ENCODE measurements at regions not wholly inside any gene's neighbourhood (a gene's known extent, or its start where the extent isn't known, plus 50 kb on each side); places are given as distances from the start of the nearest gene placed in this dataset.

- no peak for TF ChIP-seq CTCF (IDR thresholded peaks at IDR 0.05; ENCODE audit: control extremely low read depth, extremely low read depth)
- Histone ChIP-seq H3K36me3 (ENCODE audit: control insufficient read depth in 4 of 4, insufficient read depth in 4 of 4, low read length in 4 of 4) (no peaks in the 10 kb centered on the region), H3K4me3 (no peak overlapping the region), H3K4me1 (ENCODE audit: control insufficient read depth in 5 of 5, insufficient read depth in 5 of 5, low read length in 5 of 5) (no peaks in the 10 kb centered on the region), H3K27me3 (ENCODE audit: control insufficient read depth in 3 of 3, insufficient read depth in 3 of 3, low read length in 2 of 3) (no peaks in the 10 kb centered on the region), H3K27ac (ENCODE audit: low read depth in 1 of 2, low read length in 1 of 2) (no peak overlapping the region), H3K9me3 (ENCODE audit: control insufficient read depth in 4 of 4, insufficient read depth in 3 of 4, low read length in 3 of 4) (peaks cover 0 to 6% (median 0%) of the 10 kb centered on the region in 4 donors), H3K9ac (ENCODE audit: insufficient read depth in 1 of 2, low read length in 2 of 2) (no peak overlapping the region)
- no peak for ATAC-seq (ENCODE audit: insufficient read depth, low FRiP score)
- WGBS, 2 donors = 80 to 92% methylated on average over 7 of the region's 7 CpGs
- DNase-seq = no peak
Measured at GRCh38 chr2:219823574-219823973, 196.1 kb downstream of the SLC4A3 start.

- Histone ChIP-seq H3K27me3 (ENCODE audit: control insufficient read depth in 3 of 3, insufficient read depth in 3 of 3, low read length in 2 of 3) (no peaks in the 10 kb centered on the region), H3K27ac (ENCODE audit: low read depth in 1 of 2, low read length in 1 of 2) (no peak overlapping the region), H3K36me3 (ENCODE audit: control insufficient read depth in 4 of 4, insufficient read depth in 4 of 4, low read length in 4 of 4) (no peaks in the 10 kb centered on the region), H3K4me1 (ENCODE audit: control insufficient read depth in 5 of 5, insufficient read depth in 5 of 5, low read length in 5 of 5) (no peaks in the 10 kb centered on the region), H3K4me3 (no peak overlapping the region), H3K9ac (ENCODE audit: insufficient read depth in 1 of 2, low read length in 2 of 2) (no peak overlapping the region), H3K9me3 (ENCODE audit: control insufficient read depth in 4 of 4, insufficient read depth in 3 of 4, low read length in 3 of 4) (peaks cover 0 to 2% (median 0%) of the 10 kb centered on the region in 4 donors)
- DNase-seq (no peak), ATAC-seq (ENCODE audit: insufficient read depth, low FRiP score) (no peak)
- no peak for TF ChIP-seq CTCF (IDR thresholded peaks at IDR 0.05; ENCODE audit: control extremely low read depth, extremely low read depth)
- WGBS, 2 donors = 82 to 83% methylated on average over 3 of the region's 3 CpGs
Measured at GRCh38 chr2:219824996-219825395, 197.6 kb downstream of the SLC4A3 start.

- Histone ChIP-seq H3K9me3 (ENCODE audit: control insufficient read depth in 4 of 4, insufficient read depth in 3 of 4, low read length in 3 of 4) (peaks cover 0 to 2% (median 0%) of the 10 kb centered on the region in 4 donors), H3K36me3 (ENCODE audit: control insufficient read depth in 4 of 4, insufficient read depth in 4 of 4, low read length in 4 of 4) (no peaks in the 10 kb centered on the region), H3K9ac (ENCODE audit: insufficient read depth in 1 of 2, low read length in 2 of 2) (no peak overlapping the region), H3K4me1 (ENCODE audit: control insufficient read depth in 5 of 5, insufficient read depth in 5 of 5, low read length in 5 of 5) (no peaks in the 10 kb centered on the region), H3K27me3 (ENCODE audit: control insufficient read depth in 3 of 3, insufficient read depth in 3 of 3, low read length in 2 of 3) (no peaks in the 10 kb centered on the region), H3K27ac (ENCODE audit: low read depth in 1 of 2, low read length in 1 of 2) (no peak overlapping the region), H3K4me3 (no peak overlapping the region)
- DNase-seq (no peak), ATAC-seq (ENCODE audit: insufficient read depth, low FRiP score) (no peak)
- 67 to 79% methylated on average over 5 of the region's 5 CpGs for WGBS, 2 donors
- TF ChIP-seq CTCF (IDR thresholded peaks at IDR 0.05; ENCODE audit: control extremely low read depth, extremely low read depth) = no peak
Measured at GRCh38 chr2:219828127-219828526, 200.7 kb downstream of the SLC4A3 start.

- no peak for TF ChIP-seq CTCF (IDR thresholded peaks at IDR 0.05; ENCODE audit: control extremely low read depth, extremely low read depth)
- Histone ChIP-seq H3K4me1 (ENCODE audit: control insufficient read depth in 5 of 5, insufficient read depth in 5 of 5, low read length in 5 of 5) (no peaks in the 10 kb centered on the region), H3K36me3 (ENCODE audit: control insufficient read depth in 4 of 4, insufficient read depth in 4 of 4, low read length in 4 of 4) (no peaks in the 10 kb centered on the region), H3K9ac (ENCODE audit: insufficient read depth in 1 of 2, low read length in 2 of 2) (no peak overlapping the region), H3K27me3 (ENCODE audit: control insufficient read depth in 3 of 3, insufficient read depth in 3 of 3, low read length in 2 of 3) (no peaks in the 10 kb centered on the region), H3K4me3 (no peak overlapping the region), H3K27ac (ENCODE audit: low read depth in 1 of 2, low read length in 1 of 2) (no peak overlapping the region), H3K9me3 (ENCODE audit: control insufficient read depth in 4 of 4, insufficient read depth in 3 of 4, low read length in 3 of 4) (peaks cover 0 to 2% (median 0%) of the 10 kb centered on the region in 4 donors)
- no peak for DNase-seq
- no peak for ATAC-seq (ENCODE audit: insufficient read depth, low FRiP score)
- WGBS, 2 donors = 87 to 88% methylated on average over 20 of the region's 20 CpGs
Measured at GRCh38 chr2:219829667-219830352, 202.4 kb downstream of the SLC4A3 start.

Measured in lung (tissue), 11 donors.